Endothelial cell of umbilical vein (primary cell): ENCODE measurements at regions not wholly inside any gene's neighbourhood (a gene's known extent, or its start where the extent isn't known, plus 50 kb on each side); places are given as distances from the start of the nearest gene placed in this dataset.

Source experiments
- BruUV-seq: library from RNA; stranded (reverse); fragments of 400-500 nt; replicated peaks from 2 replicates; lab custom pipeline; 2021; lab: Mats Ljungman, UMichigan
- CTCF ChIA-PET: fragments of 300-600, 350-600 bp; sonication (Branson Sonifier 250); formaldehyde crosslinking; loops from one replicate; lab custom pipeline; 2021; ENCODE audit warnings: antibody characterized with exemption, inconsistent platforms; lab: Charles Lee
- POLR2A ChIA-PET: fragments of 300-600, 350-600 bp; sonication (Branson Sonifier 250); formaldehyde crosslinking; loops from one replicate; lab custom pipeline; 2021; ENCODE audit warnings: antibody characterized with exemption, inconsistent platforms; lab: Charles Lee
- DNase-seq: peaks from one replicate; pipeline ENCODE4 v3.0.0-alpha.2; 2011; ENCODE audit warnings: low read depth, low spot score
- FAIRE-seq: peaks from 2 replicates; lab custom pipeline; 2011; peaks lifted over from hg19 to GRCh38; lab: Jason Lieb, UNC
- H2AFZ ChIP-seq: 2 replicates; pipeline ENCODE4 v1.6.0; 2012; ENCODE audit warnings: low read depth, low read length, control low read depth, inconsistent platforms
- H3K27ac ChIP-seq: 2 replicates; pipeline ENCODE4 v1.5.1; 2011; ENCODE audit warnings: low read depth, mild to moderate bottlenecking, control low read depth, low read length, moderate library complexity; ENCODE audit not compliant: insufficient read depth
- H3K27me3 ChIP-seq, 2 experiments: 2 replicates each; pipeline versions ENCODE4 v1.6.0 to v1.6.1; 2011; ENCODE audit warnings: low read length in 2 of 2, mixed read lengths in 1 of 2; ENCODE audit not compliant: control insufficient read depth in 2 of 2, insufficient read depth in 2 of 2
- H3K36me3 ChIP-seq, 2 experiments: 2 replicates in 1 of 2; 3 replicates in 1 of 2; pipeline ENCODE4 v1.5.1; 2011; ENCODE audit warnings: low read length in 2 of 2, mild to moderate bottlenecking in 1 of 2, moderate library complexity in 1 of 2; ENCODE audit not compliant: control insufficient read depth in 2 of 2, insufficient read depth in 2 of 2; ENCODE audit errors: extremely low read depth in 1 of 2
- H3K4me1 ChIP-seq: 3 replicates; pipeline ENCODE4 v1.5.1; 2011; ENCODE audit warnings: mild to moderate bottlenecking, low read length; ENCODE audit not compliant: control insufficient read depth, insufficient read depth; ENCODE audit errors: extremely low read depth
- H3K4me2 ChIP-seq: 2 replicates; pipeline ENCODE4 v1.6.1; 2011; ENCODE audit warnings: low read length, control low read depth, mixed read lengths; ENCODE audit not compliant: insufficient read depth
- H3K4me3 ChIP-seq, 3 experiments: fragments of 200-600 bp in 1 of 3; sonication (generic), shearing (Covaris generic) in 1 of 3; replicated peaks in 1 of 3; 2 replicates each; pipeline ENCODE4 v1.5.1; 2011 to 2016; ENCODE audit warnings: control low read depth in 3 of 3, low read length in 3 of 3, mild to moderate bottlenecking in 2 of 3, inconsistent platforms in 1 of 3, low read depth in 1 of 3, moderate library complexity in 1 of 3; ENCODE audit not compliant: insufficient read depth in 1 of 3
- H3K79me2 ChIP-seq: 2 replicates; pipeline ENCODE4 v1.6.0; 2012; ENCODE audit warnings: low read length, inconsistent platforms; ENCODE audit not compliant: control insufficient read depth, insufficient read depth
- H3K9ac ChIP-seq: replicated peaks from 2 replicates; pipeline ENCODE3; 2011; ENCODE audit warnings: low read length, control low read depth; ENCODE audit not compliant: insufficient read depth; ENCODE audit errors: extremely low read depth
- H3K9me1 ChIP-seq: replicated peaks from 3 replicates; pipeline ENCODE4 v1.6.0; 2011; ENCODE audit warnings: mild to moderate bottlenecking, low read length; ENCODE audit not compliant: control insufficient read depth, insufficient read depth; ENCODE audit errors: extremely low read depth
- H3K9me3 ChIP-seq: replicated peaks from 2 replicates; pipeline ENCODE4 v1.5.1; 2012; ENCODE audit warnings: low read length, inconsistent platforms; ENCODE audit not compliant: control insufficient read depth, insufficient read depth
- H4K20me1 ChIP-seq: replicated peaks from 2 replicates; pipeline ENCODE3; 2011; ENCODE audit warnings: mild to moderate bottlenecking, low read length; ENCODE audit not compliant: control insufficient read depth, insufficient read depth; ENCODE audit errors: extremely low read depth
- EZH2 ChIP-seq: IDR thresholded peaks from 2 replicates; pipeline ENCODE4 v1.6.1; 2012; ENCODE audit warnings: borderline replicate concordance, low read depth, mild to moderate bottlenecking, moderate library complexity, low read length, inconsistent platforms; ENCODE audit not compliant: severe bottlenecking
- FOS ChIP-seq: IDR thresholded peaks from 2 replicates; pipeline ENCODE4 v1.6.1; 2011; ENCODE audit warnings: mild to moderate bottlenecking, low read length, moderate library complexity, borderline replicate concordance; ENCODE audit not compliant: insufficient read depth
- GATA2 ChIP-seq: IDR thresholded peaks from 2 replicates; pipeline ENCODE4 v1.7.0; 2011; ENCODE audit warnings: low read depth, mild to moderate bottlenecking, moderate library complexity, mixed read lengths, low read length; ENCODE audit not compliant: insufficient read length, insufficient read depth
- JUN ChIP-seq: IDR thresholded peaks from 2 replicates; pipeline ENCODE4 v1.6.1; 2011; ENCODE audit warnings: borderline replicate concordance, low read depth; ENCODE audit not compliant: insufficient read length, insufficient read depth
- MYC ChIP-seq: IDR thresholded peaks from one replicate; pipeline ENCODE4 v1.6.1; 2011; ENCODE audit warnings: mild to moderate bottlenecking, low read depth, low read length
- POLR2A ChIP-seq: IDR thresholded peaks from 2 replicates; pipeline ENCODE4 v1.6.1; 2012; ENCODE audit warnings: low read depth, mild to moderate bottlenecking, control low read depth, low read length
- POLR2AphosphoS5 ChIP-seq: IDR thresholded peaks from 2 replicates; pipeline ENCODE4 v1.6.1; 2012; ENCODE audit warnings: low read depth, mild to moderate bottlenecking, control low read depth, low read length, moderate library complexity; ENCODE audit not compliant: insufficient read depth
- dilution Hi-C: fragments of 300-500 bp; cut with MboI; formaldehyde crosslinking; loops from one replicate; pipeline ENCODE4 v1.15.0; 2019; ENCODE audit warnings: low sequenced_read_pairs; ENCODE audit not compliant: extremely low pct_ligation_motif_present
- intact Hi-C: fragments of 100-400 bp; cut with micrococcal nuclease; formaldehyde crosslinking; loops from one replicate; pipeline ENCODE4 v1.10.0; 2022
- TF ChIP-seq, protein P1 (sequence below): IDR thresholded peaks from 2 replicates; pipeline ENCODE4 v1.6.1; 2011; ENCODE audit not compliant: insufficient read depth, insufficient read length

DNA sequence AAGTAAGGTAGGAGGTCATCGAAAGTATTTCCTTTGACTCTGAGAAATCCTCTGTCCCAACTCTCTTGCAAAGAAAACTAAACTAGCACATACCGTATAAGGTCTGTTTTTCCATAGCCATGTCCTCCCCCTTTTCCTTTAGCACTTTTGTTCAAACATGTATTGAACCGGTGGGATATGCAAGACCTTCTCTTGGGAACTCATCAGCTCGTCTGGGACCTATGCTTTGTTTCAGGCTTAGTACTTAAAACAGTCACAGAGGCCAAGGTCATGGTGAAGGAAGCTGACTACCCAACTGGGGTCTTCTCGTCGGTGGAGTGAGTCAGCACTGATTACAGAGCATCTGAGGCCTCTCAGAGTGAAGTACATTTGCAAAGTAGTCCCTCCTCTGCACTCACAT, 185.0 kb downstream of the ZBTB18 start:
- POLR2A ChIA-PET = no interaction called here
- intact Hi-C loops = no loop called here

DNA sequence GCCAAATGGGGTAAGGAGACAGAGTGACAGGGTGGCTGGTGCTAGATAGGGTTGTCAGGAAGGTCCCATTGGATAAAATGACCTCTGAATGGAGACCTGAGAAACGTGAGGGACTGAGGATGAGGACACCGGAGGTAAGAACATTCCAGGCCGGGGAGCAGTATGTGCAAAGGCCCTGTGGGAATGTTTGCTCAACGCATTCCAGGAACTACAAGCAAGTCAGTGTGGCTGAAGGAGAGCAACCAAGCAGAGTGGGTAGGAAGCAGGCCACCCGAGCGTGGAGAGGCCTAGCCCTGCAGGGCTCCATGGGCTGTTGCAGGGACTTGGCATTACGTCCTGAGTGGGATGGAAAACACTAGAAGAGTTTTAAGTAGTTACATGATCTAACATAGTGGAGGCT, 185.6 kb downstream of the ZBTB18 start:
- H3K36me3 ChIP-seq = no peaks in the 10 kb centered on the region
- no peaks in the 10 kb centered on the region for H3K79me2 ChIP-seq
- no peaks in the 10 kb centered on the region for H3K27me3 ChIP-seq
- intact Hi-C loops (no loop called here), dilution Hi-C loops (no loop called here)
- no peak overlapping the region for H3K27ac ChIP-seq
- H4K20me1 ChIP-seq = no peaks in the 10 kb centered on the region
- FAIRE-seq (no peak), DNase-seq (no peak)
- H3K9ac ChIP-seq = no peak overlapping the region
- no peak overlapping the region for H3K4me2 ChIP-seq
- H3K4me3 ChIP-seq = no peak overlapping the region
- CTCF ChIA-PET = no interaction called here
- H3K9me3 ChIP-seq = no peaks in the 10 kb centered on the region
- no peak overlapping the region for H2AFZ ChIP-seq
- H3K4me1 ChIP-seq = peaks cover 16% of the 10 kb centered on the region
- POLR2A ChIA-PET = no interaction called here
- BruUV-seq = no TSS peak
- no peaks in the 10 kb centered on the region for H3K9me1 ChIP-seq
- TF ChIP-seq EZH2 (no peak), POLR2AphosphoS5 (no peak), FOS (no peak), MYC (no peak), POLR2A (no peak), GATA2 (no peak)
- TF ChIP-seq, protein P1, sequence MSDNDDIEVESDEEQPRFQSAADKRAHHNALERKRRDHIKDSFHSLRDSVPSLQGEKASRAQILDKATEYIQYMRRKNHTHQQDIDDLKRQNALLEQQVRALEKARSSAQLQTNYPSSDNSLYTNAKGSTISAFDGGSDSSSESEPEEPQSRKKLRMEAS = no peak

More for the DNA sequence above, 185.0 kb downstream of the ZBTB18 start:
- peak; percentile 93 for FAIRE-seq
- H3K27ac ChIP-seq = peak overlapping the region; percentile 38
- no peaks in the 10 kb centered on the region for H3K79me2 ChIP-seq
- CTCF ChIA-PET = no interaction called here
- dilution Hi-C loops = no loop called here
- H4K20me1 ChIP-seq = no peaks in the 10 kb centered on the region
- peak; percentile 87 for DNase-seq
- no peak overlapping the region for H3K4me3 ChIP-seq
- no TSS peak for BruUV-seq
- peak overlapping the region; percentile 37 for H2AFZ ChIP-seq
- no peaks in the 10 kb centered on the region for H3K9me1 ChIP-seq
- H3K27me3 ChIP-seq = no peaks in the 10 kb centered on the region
- H3K4me1 ChIP-seq = peaks cover 16% of the 10 kb centered on the region
- H3K9ac ChIP-seq = no peak overlapping the region
- no peaks in the 10 kb centered on the region for H3K36me3 ChIP-seq
- peak; percentile 34 for TF ChIP-seq POLR2AphosphoS5
- TF ChIP-seq MYC = no peak
- peak; percentile 97 for TF ChIP-seq FOS
- TF ChIP-seq, protein P1 = no peak
- TF ChIP-seq JUN = peak; percentile 38
- TF ChIP-seq GATA2 = peak; percentile 49
- H3K4me2 ChIP-seq = peak overlapping the region; percentile 46
- no peaks in the 10 kb centered on the region for H3K9me3 ChIP-seq
